ENCODE measurements at regions not wholly inside any gene's neighbourhood (a gene's known extent, or its start where the extent isn't known, plus 50 kb on each side); places are given as distances from the start of the nearest gene placed in this dataset.

DNA sequence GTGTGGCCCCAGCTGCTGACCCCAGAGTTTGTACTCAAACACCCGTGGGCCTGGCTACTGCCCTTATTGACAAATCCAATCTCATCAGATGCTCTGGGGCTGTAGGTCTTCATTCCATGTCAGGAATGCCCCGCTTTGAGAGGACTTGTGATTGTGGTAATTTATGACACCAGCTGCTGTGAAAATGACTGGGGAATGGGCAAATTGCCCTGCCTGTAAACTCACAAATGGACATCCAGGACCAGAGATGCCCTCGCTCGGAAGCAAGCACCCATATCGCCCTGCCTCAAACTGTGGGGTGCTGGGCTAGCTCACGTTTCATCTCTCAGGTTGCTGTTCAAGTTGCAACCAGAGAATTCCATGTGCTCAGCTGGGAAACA, 225.9 kb upstream of the MAP3K1 start:
- TF ChIP-seq CTCF (conservative IDR thresholded peaks at IDR 0.05 in 1 of 2, IDR thresholded peaks at IDR 0.05 in 1 of 2; ENCODE audit: extremely low read depth in 1 of 2, insufficient read depth in 1 of 2, low read depth in 1 of 2, low read length in 2 of 2) = no peak
- TF ChIP-seq EZH2 (IDR thresholded peaks at IDR 0.05; ENCODE audit: borderline replicate concordance, low read length) = no peak

Data from mammary epithelial cell (primary cell).